NCI-H524 treated with DMSO at 0.1 percent for 48 hours (cell line): ENCODE measurements at regions not wholly inside any gene's neighbourhood (a gene's known extent, or its start where the extent isn't known, plus 50 kb on each side); places are given as distances from the start of the nearest gene placed in this dataset.
"Not testable (repeated sequence)": the region's sequence is repeated elsewhere in the genome, so short reads cannot be mapped to it uniquely, and the experiment has no call there.

Source experiments
- DNase-seq: peaks from one replicate; lab custom pipeline; 2025; lab: John Stamatoyannopoulos, UW

DNA sequence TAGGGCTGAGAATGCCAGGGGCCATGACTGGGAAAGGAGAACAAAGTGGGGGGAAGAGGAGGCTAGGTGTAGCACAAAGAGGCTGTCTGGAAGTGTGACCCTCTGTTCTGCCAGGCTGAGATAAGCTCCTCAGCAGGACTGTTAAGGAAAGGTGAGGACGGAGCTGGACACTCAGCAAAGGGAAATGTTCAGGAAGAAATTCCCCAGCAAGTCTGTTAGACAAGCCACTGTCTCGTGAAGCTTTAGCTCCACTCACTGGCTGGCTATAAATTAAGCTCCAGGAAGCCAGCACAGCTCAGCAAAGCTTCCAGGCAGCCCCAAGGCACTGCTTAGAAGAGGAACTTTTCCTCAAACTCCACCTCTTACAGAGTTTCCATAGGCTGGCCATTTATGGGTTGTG, 181.2 kb upstream of the API5 start:
- no peak for DNase-seq

DNA sequence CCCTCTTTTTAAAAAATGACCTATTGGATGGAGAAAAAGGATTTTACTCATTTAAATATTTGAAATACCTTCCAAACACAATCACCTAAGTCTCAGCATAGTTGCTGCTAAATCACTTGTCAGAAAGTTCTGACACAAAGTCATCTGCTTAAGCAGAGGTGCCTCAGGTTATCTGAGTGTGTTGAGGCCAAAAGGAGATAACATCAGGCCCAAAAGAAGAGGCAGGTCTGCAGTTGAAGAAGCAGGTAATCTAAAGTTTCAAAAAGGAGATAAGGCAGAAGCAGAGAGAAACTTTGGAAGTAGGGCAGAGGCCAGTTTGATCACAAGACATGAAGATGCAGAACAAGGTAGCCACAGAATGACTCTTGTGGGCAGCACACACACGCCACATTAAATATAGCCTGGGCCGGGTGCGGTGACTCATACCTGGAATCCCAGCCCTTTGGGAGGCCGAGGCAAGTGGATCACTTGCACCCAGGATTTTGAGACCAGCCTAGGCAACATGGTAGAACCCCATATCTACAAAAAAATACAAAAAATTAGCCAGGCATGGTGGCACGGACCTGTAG, 175.7 kb upstream of the API5 start:
- DNase-seq = no peak

DNA sequence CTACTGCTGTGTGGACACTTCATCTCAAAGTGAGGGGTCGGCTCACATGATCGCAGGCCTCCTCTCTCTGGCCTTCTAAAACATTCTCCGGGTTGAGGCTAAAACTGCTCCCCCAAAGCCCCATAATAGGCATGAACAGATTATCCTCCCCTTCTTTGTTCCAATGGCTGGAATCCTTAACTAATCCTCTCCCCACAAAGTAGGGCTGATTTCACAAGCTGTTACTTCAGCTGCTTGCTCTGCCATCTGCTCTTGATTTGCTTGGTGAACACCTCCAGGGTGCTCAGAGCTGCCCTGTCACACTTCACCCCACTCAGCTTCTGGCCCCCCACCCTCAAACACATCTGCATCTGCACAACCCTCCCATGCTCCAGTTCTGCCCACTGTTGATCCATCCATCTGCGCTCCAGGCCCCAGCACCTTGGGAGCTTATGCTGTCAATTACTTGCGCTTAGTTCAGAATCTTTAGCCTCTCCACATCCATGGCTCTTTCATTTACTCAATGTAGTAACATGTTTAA, 173.1 kb upstream of the API5 start:
- peak; percentile 91 for DNase-seq

DNA sequence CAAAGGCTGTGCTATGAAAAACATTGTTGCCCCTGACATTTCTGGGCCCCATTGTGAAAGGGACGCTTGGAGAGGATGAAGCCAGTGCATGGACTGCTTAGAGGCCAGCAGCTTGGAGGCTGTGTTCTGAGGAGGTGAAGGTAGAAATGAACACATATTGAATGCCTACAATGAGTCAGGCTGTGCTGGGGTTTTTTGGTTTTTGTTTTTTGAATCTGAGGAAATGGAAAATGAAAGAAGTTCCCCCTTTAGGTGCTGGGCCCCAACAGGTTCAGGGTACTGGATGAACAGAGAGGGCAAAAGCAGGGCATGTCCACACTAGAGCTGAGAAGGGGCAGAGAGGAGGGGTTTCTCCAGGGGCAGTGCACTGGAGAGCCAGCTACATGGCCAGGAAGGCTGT, 166.1 kb upstream of the API5 start:
- no peak for DNase-seq

DNA sequence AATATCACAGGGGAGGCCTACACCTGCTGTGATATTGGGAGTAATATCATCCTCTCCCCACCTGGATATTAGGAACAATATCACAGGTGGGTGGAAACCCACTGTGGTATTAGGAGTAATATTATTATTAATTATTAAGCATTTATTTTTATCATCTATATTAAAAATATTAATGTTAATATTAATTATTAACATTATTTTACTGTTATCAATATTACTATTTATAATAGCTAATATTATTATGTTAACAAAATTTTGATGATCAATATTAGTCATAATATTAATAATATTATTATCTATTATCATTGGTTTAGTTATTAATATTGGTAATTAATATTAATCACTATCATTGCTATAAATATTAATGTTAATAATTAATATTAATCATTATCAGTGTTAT, 161.1 kb upstream of the API5 start:
- no peak for DNase-seq

DNA sequence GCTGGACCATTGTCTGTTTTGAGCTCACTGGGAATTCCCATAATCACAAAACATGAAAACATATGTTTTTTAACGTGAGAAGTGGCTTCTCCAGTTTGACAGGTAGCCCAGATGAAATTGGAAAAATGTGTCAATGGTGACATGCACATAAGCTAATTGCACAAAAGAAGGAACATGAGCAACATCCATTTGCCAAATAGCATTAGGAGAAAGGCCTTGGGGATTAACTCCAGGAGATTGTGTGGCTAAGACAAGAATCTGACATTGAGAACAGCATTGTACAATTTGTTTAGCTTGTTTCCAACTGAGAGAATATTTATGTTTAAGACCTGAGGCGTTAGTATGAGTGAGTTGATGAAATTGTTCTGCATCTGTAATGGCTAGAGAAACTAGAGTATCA, 147.0 kb upstream of the API5 start:
- no peak for DNase-seq

DNA sequence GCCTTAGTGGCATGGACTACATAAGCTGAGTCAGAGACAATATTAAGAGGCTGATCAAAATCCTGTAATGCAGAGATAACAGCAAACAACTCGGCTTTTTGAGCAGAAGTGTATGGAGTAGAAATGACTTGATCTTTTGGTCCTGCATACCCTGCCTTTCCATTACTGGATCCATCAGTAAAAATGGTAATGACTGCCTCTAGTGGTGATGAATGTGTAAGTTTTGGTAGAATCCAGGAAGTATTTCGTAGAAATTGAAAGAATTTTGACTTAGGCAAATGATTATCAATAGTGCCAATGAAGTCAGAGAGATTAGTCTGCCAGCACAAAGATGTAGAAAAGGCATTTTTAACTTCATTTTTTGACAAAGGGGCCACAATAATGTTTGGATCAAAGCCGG, 146.4 kb upstream of the API5 start:
- not testable (repeated sequence) for DNase-seq

DNA sequence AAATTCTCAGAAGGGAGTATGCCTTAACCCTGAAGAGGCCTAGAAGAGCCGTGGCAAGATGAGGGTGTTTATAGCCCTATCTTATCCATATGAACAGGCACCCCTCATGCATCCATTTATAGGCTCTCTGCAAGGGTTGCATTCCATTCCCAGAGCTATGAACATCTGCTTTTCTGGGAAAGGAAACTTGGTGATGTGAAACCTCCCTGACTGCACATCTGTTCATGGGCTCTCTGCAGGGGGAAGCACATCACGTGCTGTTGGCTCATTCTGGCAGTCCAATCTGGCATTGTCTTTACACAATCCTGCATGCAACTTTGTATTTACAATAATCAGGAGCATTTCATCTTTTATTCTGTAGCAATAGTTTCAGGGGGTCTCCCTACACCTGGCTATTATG, 143.6 kb upstream of the API5 start:
- not testable (repeated sequence) for DNase-seq

DNA sequence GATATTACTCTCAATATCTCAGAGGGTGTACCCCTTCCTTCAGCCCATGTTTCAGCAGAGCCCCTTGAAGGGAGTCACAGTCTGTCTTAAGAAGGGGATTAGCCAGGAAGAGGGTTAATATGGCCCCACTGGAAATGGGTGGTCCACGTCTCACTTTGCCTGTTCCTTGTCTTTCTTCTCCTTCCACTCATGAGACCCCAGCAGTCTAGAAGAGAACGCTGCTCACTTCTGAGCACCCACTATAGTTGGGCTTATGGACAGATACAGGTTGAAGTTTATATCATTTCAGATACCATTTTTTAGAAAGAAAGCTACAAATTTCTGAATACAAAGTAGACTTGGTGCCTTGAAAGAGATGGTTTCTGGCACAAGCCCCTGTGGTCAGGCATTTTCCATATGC, 139.3 kb upstream of the API5 start:
- no peak for DNase-seq

DNA sequence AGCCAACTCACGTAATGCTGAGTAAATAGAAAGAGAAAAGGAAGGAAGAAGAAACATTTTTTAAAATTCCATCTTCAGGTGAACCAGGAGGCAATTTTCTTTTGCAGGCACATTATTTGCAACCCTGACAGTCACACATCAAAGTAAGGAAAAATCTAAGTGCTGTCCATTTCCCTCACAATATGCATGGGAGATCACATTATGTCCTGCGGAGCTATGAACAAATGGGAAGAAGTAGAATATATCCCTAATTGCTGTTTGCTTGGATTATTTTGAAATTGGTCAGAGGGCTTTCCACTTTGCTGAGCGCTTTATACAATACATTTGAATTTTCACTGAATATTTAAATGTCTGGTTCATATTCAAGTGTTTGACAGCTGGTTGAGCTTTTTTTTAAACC, 133.8 kb upstream of the API5 start:
- DNase-seq = no peak

DNA sequence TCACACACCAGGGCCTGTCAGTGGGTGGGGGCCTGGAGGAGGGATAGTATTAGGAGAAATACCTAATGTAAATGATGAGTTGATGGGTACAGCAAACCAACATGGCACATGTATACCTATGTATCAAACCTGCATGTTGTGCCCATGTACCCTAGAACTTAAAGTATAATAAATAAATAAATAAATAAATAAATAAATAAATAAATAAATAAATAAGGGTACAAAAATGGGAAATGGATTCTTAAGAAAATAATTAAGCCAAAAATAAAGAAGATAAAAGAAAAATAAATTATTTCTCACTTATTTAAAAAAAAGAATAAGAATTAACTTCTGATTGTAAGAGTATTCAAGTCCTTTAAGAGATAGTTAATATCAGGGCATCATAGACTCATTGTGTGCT, 117.3 kb upstream of the API5 start:
- not testable (repeated sequence) for DNase-seq

DNA sequence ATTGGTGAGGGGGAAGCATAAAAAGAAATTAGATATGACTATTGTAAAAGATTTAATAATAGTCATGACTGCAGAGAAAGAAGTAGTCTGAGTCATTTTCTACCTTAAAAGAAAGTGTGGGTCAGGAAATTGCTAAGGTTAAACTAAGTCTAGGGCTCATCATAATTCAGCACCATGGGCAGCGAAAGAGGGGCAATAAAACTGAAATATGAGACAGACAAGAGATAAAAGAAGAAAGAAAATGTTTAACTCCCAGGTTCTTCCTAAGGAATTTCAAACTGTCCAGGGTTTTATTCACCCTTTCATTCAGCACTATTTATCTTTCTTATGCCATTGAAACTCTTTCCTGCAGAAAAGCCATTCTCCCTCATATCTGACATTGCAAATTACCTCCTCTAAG, 114.4 kb upstream of the API5 start:
- no peak for DNase-seq

DNA sequence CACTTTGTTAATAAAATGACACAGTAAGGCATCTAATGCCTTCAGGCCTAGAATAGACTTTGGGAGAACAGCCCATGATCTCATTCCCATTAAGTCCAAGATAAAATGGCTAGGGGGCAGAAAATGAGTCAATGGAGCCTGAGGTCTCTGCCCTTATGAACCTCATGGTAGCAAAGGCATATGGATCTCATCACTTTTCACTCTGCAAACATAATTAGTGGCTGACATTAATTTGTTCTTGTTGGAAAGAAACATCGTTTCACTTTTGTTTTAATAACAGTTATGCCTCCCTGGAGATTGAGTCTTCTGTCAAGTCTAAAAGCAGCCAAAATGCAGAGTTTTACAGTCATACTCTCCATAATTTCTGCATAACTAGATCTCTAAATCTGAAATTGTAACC, 111.8 kb upstream of the API5 start:
- no peak for DNase-seq

DNA sequence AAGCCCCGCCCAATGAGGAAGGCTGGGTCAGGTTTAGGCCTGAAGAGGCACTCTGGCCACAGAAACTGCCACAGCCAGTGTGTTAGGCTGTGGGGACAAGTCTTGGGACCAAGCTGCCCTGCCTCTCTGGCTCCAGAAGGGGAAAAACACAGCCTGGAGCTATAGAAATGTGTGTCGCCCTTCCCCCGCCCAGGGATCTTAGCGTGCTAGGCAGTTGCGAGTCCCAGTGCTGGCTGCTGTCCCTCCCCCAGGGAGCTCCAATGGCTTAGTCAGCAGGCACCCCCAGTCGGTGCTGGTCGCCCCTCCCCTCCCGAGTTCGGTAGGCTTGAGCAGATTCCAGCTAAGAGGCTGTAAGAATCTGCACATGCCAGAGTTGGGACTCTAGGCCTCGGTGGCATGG, 99.5 kb upstream of the API5 start:
- DNase-seq = no peak

DNA sequence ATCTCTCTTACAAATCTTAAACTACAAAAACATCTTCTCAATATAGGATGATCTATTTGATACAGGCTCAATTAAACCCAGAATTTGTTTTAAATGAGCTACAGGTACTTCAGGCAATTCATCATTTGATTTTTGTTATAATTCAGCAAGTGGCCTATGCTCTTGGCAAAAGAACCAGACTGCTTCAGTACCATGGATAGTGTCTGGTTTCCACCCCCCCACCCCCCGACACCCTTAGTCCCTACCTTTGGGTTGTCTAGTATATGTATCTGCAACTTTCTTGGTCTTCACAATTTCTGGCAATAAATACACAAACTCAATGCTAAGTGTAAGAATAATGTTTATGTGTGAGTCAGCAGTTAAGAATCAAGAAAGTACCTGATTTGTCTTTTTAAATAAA, 97.3 kb upstream of the API5 start:
- DNase-seq = no peak

DNA sequence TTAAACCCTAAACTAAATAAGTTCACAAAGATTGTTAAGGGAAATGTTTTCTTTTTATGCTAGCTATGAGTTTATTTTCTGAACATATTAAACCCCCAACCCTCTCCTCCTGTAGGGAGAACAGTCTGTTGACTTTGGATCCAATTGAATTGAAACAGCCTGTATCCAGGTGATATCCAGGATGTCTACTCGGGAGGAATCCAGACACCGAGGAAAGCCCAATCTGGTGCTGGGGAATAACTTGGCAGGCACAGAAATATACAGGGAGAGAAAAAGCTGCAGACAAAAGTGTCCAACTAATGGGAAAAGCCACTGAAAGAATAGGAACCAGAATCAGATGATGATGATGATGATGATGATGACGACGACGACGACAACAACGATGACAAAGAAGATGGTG, 93.9 kb upstream of the API5 start:
- no peak for DNase-seq

DNA sequence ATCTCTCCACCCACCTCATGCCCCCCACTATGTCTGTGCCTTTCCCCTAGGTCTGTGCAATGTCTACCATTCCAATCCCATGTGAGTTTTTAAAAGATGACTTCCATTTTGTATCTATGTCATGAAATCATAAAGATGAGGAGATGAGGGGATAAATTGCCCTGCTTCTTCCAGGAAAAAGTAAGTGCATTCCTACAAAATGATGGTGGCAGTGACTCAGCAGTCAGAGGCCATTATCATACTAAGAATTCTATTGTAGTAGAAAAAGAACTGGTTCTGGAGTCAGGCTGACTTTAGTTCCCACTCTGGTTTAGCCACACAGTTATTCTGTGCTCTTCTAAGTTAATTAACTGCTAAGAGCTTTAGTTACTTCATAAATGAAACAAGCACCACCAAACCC, 89.6 kb upstream of the API5 start:
- DNase-seq = no peak

DNA sequence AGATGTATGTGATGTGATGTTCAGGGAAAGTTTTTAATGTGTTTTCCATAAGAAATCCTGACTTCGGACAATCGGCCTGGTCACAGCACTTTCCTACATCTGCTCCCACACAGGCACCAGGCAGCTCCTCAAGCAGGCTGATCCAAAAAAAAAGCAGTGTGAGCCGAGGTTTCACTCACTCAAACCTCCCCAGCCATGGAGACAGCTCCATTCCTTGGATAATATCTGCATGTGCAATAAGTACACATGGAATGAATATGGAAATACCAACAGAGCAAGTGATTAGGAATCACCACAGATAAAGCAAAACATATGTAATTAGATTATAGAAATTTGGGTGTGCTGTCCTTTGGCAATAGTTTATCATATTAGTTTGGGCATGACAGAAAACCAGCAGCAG, 88.8 kb upstream of the API5 start:
- DNase-seq = no peak

DNA sequence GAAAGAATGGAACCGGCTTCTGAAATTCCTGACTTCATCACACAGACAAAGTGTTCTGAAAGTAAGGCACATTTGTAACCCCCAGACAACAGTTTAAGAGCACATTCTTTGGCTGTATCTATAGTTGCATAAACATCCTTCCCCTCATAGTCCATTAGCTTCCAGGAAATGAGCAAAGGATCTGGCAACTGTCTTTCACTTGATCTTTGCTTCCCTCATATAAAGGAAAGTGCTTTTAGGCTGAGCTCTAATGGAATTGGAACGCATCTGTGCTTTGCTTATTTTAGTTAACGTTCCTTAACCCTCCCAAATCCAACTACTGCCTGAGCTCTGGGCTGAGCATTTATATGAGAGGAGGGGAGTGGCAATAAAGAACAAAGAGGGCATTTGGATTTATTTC, 76.9 kb upstream of the API5 start:
- DNase-seq = no peak

DNA sequence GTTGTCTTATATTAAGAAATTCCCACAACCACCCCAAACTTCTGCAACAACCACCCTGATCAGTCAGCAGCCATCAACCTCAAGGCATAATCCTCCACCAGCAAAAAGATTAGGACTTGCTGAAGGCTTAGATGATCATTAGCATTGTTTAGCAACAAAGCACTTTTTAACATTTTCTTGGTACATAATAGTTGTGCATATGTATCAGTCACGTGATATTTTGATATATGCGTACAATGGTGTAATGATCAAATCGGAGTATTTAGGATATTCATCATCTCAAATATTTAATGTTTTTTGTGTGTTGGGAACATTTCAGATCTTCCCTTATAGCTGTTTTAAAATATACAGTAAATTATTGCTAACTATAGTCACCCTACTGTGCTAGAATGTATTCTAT, 73.5 kb upstream of the API5 start:
- no peak for DNase-seq

DNA sequence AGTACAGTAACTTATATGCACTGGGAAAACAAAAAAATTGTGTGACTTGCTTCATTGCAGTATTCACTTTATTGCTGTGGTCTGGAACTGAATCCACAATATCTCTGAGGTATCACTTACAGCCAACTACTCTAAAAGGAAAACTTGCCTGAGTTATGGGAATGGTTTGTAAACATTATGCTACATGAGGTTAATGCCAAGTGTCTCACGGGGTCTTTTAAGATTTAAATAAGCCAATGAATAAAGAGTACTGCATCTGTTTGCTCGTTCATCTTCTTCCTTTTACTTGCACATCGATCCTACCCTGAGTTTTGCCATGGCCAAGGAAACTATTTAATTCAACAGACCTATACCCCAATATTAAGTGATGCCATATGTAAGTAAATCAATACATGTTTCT, 72.0 kb upstream of the API5 start:
- no peak for DNase-seq

DNA sequence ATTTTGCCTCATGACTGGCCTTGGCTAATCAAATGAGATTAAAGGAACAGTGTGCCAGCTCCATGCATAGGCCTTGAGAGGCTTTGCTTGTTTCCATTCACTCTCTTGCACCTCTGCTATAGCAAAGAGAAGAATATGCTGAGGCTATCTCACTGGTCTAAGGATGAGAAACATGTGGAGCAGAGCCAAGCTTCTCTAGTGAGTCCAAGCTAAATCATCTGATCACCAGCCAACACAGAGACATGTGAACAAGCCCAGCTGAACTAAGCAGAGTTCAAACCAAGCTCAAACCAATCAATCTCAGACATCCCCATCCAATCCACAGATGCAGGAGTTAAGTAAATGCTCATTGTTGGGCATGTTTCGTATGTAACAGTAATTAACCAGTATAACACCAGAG, 69.4 kb upstream of the API5 start:
- no peak for DNase-seq

DNA sequence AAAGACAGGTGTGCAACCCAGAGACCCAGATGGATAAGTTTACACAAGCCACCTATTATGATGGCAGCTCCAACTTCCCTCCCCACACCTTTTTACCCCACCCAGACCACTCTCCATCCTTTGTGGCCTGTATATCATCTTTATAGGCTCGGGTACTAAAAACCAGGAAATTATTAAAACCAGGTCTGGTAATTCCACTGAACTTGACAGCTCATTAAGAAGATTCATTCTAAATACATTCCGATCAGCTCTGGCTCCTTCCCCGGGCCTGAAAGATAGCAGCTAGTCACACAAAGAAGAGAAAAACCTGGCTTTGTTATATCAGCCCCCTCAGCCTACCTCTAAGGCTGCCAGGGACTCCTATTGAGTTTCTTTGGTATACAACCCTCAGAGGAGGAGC, 67.9 kb upstream of the API5 start:
- DNase-seq = no peak

DNA sequence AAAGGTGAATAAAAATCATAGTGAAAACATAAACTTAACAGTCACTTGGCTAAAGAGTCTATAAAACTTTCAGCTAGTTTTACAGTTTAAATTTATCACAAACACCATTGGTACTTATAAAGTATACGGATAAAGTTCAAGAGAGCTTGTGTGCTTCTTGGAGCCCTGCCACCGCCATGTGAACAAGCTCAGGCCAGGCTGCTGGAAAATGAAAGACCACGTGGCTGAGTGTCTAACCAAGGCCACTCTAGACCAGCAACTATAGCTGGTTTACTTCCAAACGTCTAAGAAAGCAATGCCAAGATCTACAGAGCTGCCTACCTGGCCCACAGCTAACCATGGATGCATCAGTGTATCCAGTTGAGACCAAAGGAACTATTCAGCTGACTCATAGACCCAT, 66.3 kb upstream of the API5 start:
- no peak for DNase-seq

DNA sequence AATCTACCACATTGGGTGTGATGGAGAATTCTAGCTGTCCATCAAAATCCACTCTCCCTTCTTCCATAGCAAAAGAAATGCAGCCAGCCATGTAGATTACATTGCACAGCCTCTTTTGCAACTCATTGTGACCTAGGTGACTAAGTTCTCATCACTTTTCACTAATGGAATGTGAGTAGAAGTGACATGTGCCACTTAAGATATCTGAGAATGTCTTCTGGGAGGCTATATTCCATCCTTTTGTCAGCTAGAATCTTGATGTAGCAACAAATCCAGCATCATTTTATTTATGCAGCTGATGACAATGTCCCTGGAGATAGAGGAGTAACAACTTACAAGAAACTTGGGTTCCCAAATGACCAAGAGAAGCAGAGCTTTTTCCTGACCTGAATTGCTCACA, 61.5 kb upstream of the API5 start:
- DNase-seq = no peak
